ENCODE measurements at regions not wholly inside any gene's neighbourhood (a gene's known extent, or its start where the extent isn't known, plus 50 kb on each side); places are given as distances from the start of the nearest gene placed in this dataset.

GRCh38 chr1:79903321-79903720 lies 896.8 kb upstream of the ADGRL4 start:
- Mint-ChIP-seq H3K9me3 (peaks cover 10% of the 10 kb centered on the region), H3K27ac (no peak overlapping the region), H3K4me3 (no peak overlapping the region), H3K4me1 (ENCODE audit: low read depth) (no peaks in the 10 kb centered on the region), H3K27me3 (no peaks in the 10 kb centered on the region), H3K36me3 (ENCODE audit: low read depth) (no peaks in the 10 kb centered on the region)
- DNase-seq (no peak), ATAC-seq (ENCODE audit: poor library complexity) (no peak)
- H3K27me3 ChIP-seq (ENCODE audit: control insufficient read depth in 1 of 2, insufficient read depth in 2 of 2, low read length in 2 of 2): no peaks in the 10 kb centered on the region
- no peaks in the 10 kb centered on the region for H3K36me3 ChIP-seq (ENCODE audit: insufficient read depth, low read length)
- no peak overlapping the region for H3K4me3 ChIP-seq (ENCODE audit: low read length)
- intact Hi-C loops (cut with DNase I, micrococcal nuclease): no loop called here
- peaks cover 0 to 4% of the 10 kb centered on the region in 2 experiments for H3K9me3 ChIP-seq (ENCODE audit: control insufficient read depth in 1 of 2, insufficient read depth in 1 of 2, low read length in 2 of 2)
- no peak for TF ChIP-seq CTCF (IDR thresholded peaks at IDR 0.05)
- POLR2A ChIA-PET: no interaction called here
- no peaks in the 10 kb centered on the region for H3K4me1 ChIP-seq (ENCODE audit: insufficient read depth, low read length)
- H3K27ac ChIP-seq (ENCODE audit: low read depth in 1 of 2, low read length in 2 of 2): no peak overlapping the region
- CTCF ChIA-PET: no interaction called here

DNA sequence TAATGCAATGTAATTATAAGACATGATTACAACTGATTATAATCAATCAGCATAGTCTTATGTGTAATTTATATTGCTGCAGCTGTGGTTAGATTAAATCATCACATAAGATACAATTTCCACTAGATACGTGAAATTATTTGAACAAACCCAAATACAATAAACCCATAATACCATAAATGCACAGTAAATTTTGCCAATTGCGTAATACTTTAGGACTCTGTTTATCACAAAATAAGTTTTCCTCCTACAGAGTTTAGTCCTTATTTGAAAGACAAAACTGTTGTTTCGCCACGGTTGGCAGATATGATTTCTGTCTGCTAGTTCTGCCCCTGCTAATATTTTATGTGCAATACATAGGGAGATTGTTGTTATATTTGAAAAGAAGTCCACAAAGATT lies 895.9 kb upstream of the ADGRL4 start:
- no peak overlapping the region for H3K4me3 Mint-ChIP-seq
- Histone ChIP-seq H3K9me3 (ENCODE audit: control insufficient read depth in 1 of 2, insufficient read depth in 1 of 2, low read length in 2 of 2) (peaks cover 0 to 4% of the 10 kb centered on the region in 2 experiments), H3K4me3 (ENCODE audit: low read length) (no peak overlapping the region), H3K4me1 (ENCODE audit: insufficient read depth, low read length) (no peaks in the 10 kb centered on the region), H3K36me3 (ENCODE audit: insufficient read depth, low read length) (no peaks in the 10 kb centered on the region), H3K27me3 (ENCODE audit: control insufficient read depth in 1 of 2, insufficient read depth in 2 of 2, low read length in 2 of 2) (no peaks in the 10 kb centered on the region), H3K27ac (ENCODE audit: low read depth in 1 of 2, low read length in 2 of 2) (no peak overlapping the region)
- ChIA-PET CTCF (no interaction called here), POLR2A (no interaction called here)
- ATAC-seq (ENCODE audit: poor library complexity) (no peak), DNase-seq (no peak)
- no peaks in the 10 kb centered on the region for H3K27me3 Mint-ChIP-seq
- peaks cover 10% of the 10 kb centered on the region for H3K9me3 Mint-ChIP-seq
- no peak overlapping the region for H3K27ac Mint-ChIP-seq
- no peak for TF ChIP-seq CTCF (IDR thresholded peaks at IDR 0.05)
- no peaks in the 10 kb centered on the region for H3K36me3 Mint-ChIP-seq (ENCODE audit: low read depth)
- intact Hi-C loops (cut with DNase I, micrococcal nuclease): no loop called here
- no peaks in the 10 kb centered on the region for H3K4me1 Mint-ChIP-seq (ENCODE audit: low read depth)

DNA sequence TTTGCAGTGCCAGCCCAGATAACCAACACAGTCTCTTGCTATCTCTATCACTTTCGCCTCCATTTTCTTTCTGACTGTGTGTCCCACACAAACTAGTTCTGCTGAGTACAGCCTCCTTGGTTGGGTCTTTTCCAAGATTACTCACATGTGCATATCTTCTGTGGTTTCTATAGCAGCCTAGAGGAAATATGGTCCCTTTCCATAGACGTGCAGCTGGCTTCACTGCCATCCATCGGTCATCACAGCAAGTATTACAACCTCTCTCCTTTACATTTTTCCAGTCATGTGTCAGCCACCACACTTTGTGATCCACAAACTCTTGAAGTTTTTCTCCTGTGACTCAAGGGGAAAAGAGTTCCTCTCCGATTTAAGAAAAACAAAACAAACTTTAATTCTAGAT lies 893.4 kb upstream of the ADGRL4 start:
- DNase-seq: no peak
- TF ChIP-seq CTCF (IDR thresholded peaks at IDR 0.05): no peak
- no peak overlapping the region for H3K4me3 ChIP-seq (ENCODE audit: low read length)
- intact Hi-C loops (cut with DNase I, micrococcal nuclease): no loop called here
- H3K36me3 ChIP-seq (ENCODE audit: insufficient read depth, low read length): no peaks in the 10 kb centered on the region
- Mint-ChIP-seq H3K4me1 (ENCODE audit: low read depth) (no peaks in the 10 kb centered on the region), H3K4me3 (no peak overlapping the region), H3K36me3 (ENCODE audit: low read depth) (no peaks in the 10 kb centered on the region), H3K27ac (no peak overlapping the region), H3K27me3 (no peaks in the 10 kb centered on the region), H3K9me3 (peaks cover 8% of the 10 kb centered on the region)
- H3K27ac ChIP-seq (ENCODE audit: low read depth in 1 of 2, low read length in 2 of 2): no peak overlapping the region
- no peaks in the 10 kb centered on the region for H3K27me3 ChIP-seq (ENCODE audit: control insufficient read depth in 1 of 2, insufficient read depth in 2 of 2, low read length in 2 of 2)
- ChIA-PET CTCF (no interaction called here), POLR2A (no interaction called here)
- no peak for ATAC-seq (ENCODE audit: poor library complexity)
- no peaks in the 10 kb centered on the region for H3K9me3 ChIP-seq (ENCODE audit: control insufficient read depth in 1 of 2, insufficient read depth in 1 of 2, low read length in 2 of 2)
- H3K4me1 ChIP-seq (ENCODE audit: insufficient read depth, low read length): no peaks in the 10 kb centered on the region
